Ovary (tissue), 3 donors: ENCODE measurements at regions not wholly inside any gene's neighbourhood (a gene's known extent, or its start where the extent isn't known, plus 50 kb on each side); places are given as distances from the start of the nearest gene placed in this dataset.
"Not testable (repeated sequence)": the region's sequence is repeated elsewhere in the genome, so short reads cannot be mapped to it uniquely, and the experiment has no call there.

ENCODE experiments used
- EP300 ChIP-seq: sonication (generic); formaldehyde crosslinking; IDR thresholded peaks from one replicate; pipeline ENCODE4 v1.6.1; 2017; ENCODE audit warnings: antibody characterized with exemption
- POLR2A ChIP-seq: fragments of 450-650 bp; IDR thresholded peaks from one replicate; pipeline ENCODE4 v1.6.1; 2017; ENCODE audit warnings: antibody characterized with exemption, mild to moderate bottlenecking, moderate library complexity
- TF ChIP-seq, protein P1 (sequence below), 3 donors: fragments of 450-650 bp in 2 of 3; fragments of 200-600 bp in 1 of 3; IDR thresholded peaks; one replicate each; pipeline versions ENCODE4 v1.5.1 to v1.8.0; 2016 to 2022; ENCODE audit warnings: antibody characterized with exemption in 3 of 3, mild to moderate bottlenecking in 1 of 3
- donor health status: DM: no; HTN: no; CAD: no.

DNA sequence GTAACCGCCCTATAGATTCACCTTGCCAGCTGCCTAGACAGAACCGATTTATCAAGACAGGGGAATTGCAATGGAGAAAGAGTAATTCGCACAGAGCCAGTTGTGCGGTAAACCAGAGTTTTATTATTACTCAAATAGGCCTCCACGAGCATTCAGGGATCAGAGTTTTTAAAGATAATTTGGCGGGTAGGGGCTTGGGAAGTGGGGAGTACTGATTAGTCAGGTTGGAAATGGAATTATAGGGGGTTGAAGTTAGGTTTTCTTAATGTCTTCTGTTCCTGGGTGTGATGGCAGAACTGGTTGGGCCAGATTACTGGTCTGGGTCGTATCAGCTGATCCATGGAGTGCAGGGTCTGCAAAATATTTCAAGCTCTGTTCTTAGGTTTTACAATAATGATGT, 756.9 kb upstream of the ADGRB3 start:
- TF ChIP-seq, protein P1, sequence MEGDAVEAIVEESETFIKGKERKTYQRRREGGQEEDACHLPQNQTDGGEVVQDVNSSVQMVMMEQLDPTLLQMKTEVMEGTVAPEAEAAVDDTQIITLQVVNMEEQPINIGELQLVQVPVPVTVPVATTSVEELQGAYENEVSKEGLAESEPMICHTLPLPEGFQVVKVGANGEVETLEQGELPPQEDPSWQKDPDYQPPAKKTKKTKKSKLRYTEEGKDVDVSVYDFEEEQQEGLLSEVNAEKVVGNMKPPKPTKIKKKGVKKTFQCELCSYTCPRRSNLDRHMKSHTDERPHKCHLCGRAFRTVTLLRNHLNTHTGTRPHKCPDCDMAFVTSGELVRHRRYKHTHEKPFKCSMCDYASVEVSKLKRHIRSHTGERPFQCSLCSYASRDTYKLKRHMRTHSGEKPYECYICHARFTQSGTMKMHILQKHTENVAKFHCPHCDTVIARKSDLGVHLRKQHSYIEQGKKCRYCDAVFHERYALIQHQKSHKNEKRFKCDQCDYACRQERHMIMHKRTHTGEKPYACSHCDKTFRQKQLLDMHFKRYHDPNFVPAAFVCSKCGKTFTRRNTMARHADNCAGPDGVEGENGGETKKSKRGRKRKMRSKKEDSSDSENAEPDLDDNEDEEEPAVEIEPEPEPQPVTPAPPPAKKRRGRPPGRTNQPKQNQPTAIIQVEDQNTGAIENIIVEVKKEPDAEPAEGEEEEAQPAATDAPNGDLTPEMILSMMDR (IDR thresholded peaks at IDR 0.05): not testable (repeated sequence)
- TF ChIP-seq POLR2A, EP300: not testable (repeated sequence)
